Fibroblast of pulmonary artery (primary cell): ENCODE measurements at regions not wholly inside any gene's neighbourhood (a gene's known extent, or its start where the extent isn't known, plus 50 kb on each side); places are given as distances from the start of the nearest gene placed in this dataset.
A peak's percentile ranks its signal among the peaks of the same experiment; 100 is the strongest.

Experiments used
- DNase-seq: peaks from one replicate; pipeline ENCODE4 v3.0.0-alpha.2; 2010; ENCODE audit warnings: low read depth
- H3K4me3 ChIP-seq: replicated peaks from 2 replicates; pipeline ENCODE4 v1.5.1; 2011; ENCODE audit warnings: low read depth, mild to moderate bottlenecking, control low read depth, low read length, moderate library complexity
- CTCF ChIP-seq: IDR thresholded peaks from 2 replicates; pipeline ENCODE4 v1.5.1; 2011; ENCODE audit warnings: mild to moderate bottlenecking, control low read depth, low read length, inconsistent platforms; ENCODE audit errors: missing control alignments

DNA sequence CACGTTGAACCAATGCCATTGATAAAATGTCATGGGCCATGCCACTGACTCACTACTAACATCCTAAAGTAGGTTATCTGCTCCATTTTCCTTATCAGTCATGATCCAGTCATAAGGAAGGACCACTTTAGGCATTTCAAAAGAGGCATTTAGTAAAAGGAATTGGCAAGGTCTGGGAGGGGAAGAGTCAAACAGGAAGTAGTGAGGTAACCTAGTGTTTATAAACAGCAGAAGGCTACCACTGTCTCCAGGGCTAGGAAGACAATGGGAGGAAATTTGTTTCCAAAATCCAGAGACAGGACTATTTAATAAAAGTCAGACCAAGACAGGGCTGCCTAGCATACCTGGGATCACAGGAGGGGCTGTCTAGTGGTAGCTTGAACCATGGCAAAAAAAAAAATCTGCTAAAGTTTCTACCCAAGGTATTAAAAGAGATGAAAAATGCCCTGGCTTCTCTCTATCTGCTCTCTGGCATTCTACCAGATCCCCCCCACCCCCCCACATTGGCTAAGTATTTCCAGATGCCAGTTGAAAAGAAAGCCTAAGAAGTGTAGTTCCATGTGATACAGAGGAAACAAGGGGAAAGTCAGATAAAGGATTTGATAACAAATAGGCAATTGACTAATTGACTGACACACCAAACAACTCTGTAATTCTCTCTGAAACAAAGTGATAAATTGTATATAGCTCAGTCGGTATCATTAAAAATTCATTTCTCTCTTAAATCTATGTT lies 50.4 kb upstream of the C11orf87 start:
- no peak overlapping the region for H3K4me3 ChIP-seq
- DNase-seq, result peak; percentile 60
- TF ChIP-seq CTCF, result no peak
